ENCODE measurements at regions not wholly inside any gene's neighbourhood (a gene's known extent, or its start where the extent isn't known, plus 50 kb on each side); places are given as distances from the start of the nearest gene placed in this dataset.

DNA sequence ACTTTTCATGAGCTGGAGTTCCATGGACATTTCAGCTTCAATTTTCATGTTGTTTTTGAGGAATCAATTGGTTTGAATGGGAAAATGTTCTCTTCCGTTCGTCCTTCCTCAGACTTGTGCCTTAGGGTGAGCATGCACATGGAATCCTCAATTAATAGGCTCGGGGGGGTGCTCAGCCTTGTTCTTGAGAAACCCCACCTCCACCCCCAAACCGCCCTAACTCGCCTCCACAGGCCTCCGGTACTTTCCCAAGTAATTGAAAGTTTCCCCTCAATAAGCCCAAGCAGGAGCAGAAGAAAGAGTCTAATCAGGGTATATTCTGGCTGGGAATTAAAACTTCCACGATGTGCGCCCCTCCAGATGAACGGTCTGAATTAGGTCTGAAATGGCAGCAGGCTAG lies 945.2 kb downstream of the GRID1 start:
- H3K9me3 ChIP-seq (ENCODE audit: low read depth, low read length, poor library complexity, severe bottlenecking) = no peaks in the 10 kb centered on the region
- no peaks in the 10 kb centered on the region for H3K36me3 ChIP-seq (ENCODE audit: insufficient read depth, low read length, poor library complexity, severe bottlenecking)
- DNase-seq (ENCODE audit: low spot score) = no peak
- no peaks in the 10 kb centered on the region for H3K27me3 ChIP-seq (replicated peaks; ENCODE audit: insufficient read depth, low read depth, low read length, poor library complexity)
- CTCF ChIA-PET = no interaction called here
- H3K4me1 ChIP-seq (ENCODE audit: insufficient read depth, low read length, poor library complexity, severe bottlenecking) = no peaks in the 10 kb centered on the region
- POLR2A ChIA-PET (ENCODE audit: low non-redundant PET) = no interaction called here
- intact Hi-C loops (cut with micrococcal nuclease; ENCODE audit: unreplicated experiment) = no loop called here
- no TSS peak for BruUV-seq (replicated peaks)
- H3K27ac ChIP-seq (ENCODE audit: low read depth, low read length, poor library complexity, severe bottlenecking) = no peak overlapping the region
- H3K4me3 ChIP-seq (ENCODE audit: low read depth, low read length, poor library complexity, severe bottlenecking) = no peak overlapping the region
- TF ChIP-seq, protein P1, sequence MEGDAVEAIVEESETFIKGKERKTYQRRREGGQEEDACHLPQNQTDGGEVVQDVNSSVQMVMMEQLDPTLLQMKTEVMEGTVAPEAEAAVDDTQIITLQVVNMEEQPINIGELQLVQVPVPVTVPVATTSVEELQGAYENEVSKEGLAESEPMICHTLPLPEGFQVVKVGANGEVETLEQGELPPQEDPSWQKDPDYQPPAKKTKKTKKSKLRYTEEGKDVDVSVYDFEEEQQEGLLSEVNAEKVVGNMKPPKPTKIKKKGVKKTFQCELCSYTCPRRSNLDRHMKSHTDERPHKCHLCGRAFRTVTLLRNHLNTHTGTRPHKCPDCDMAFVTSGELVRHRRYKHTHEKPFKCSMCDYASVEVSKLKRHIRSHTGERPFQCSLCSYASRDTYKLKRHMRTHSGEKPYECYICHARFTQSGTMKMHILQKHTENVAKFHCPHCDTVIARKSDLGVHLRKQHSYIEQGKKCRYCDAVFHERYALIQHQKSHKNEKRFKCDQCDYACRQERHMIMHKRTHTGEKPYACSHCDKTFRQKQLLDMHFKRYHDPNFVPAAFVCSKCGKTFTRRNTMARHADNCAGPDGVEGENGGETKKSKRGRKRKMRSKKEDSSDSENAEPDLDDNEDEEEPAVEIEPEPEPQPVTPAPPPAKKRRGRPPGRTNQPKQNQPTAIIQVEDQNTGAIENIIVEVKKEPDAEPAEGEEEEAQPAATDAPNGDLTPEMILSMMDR (conservative IDR thresholded peaks at IDR 0.05; ENCODE audit: low read depth, low read length) = no peak
- no peak for TF ChIP-seq EZH2 (IDR thresholded peaks at IDR 0.05; ENCODE audit: borderline replicate concordance, low read depth, low read length, poor library complexity, severe bottlenecking)

DNA sequence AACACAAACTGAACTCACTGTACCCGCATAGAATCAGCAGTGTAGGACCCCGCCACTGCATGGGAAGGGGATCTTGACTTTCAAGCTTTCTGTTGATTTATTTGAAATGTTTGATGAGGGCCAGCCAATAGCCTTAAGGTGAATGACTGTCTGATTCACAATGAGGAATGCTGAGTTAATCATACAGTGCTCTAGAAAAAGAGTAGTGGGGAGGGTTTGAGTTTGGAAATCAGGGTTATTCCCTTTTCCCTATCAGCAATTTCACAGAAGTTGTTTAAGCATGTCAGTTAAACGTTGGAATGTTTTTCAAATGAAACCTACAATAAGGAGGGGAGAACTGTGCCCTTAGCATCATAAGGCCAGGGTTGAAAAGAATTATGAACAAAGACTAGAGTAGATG lies 937.5 kb downstream of the GRID1 start:
- no peak for TF ChIP-seq EZH2 (IDR thresholded peaks at IDR 0.05; ENCODE audit: borderline replicate concordance, low read depth, low read length, poor library complexity, severe bottlenecking)
- TF ChIP-seq, protein P1 (conservative IDR thresholded peaks at IDR 0.05; ENCODE audit: low read depth, low read length) = no peak
- no peak for DNase-seq (ENCODE audit: low spot score)
- no peaks in the 10 kb centered on the region for H3K9me3 ChIP-seq (ENCODE audit: low read depth, low read length, poor library complexity, severe bottlenecking)
- no peaks in the 10 kb centered on the region for H3K4me1 ChIP-seq (ENCODE audit: insufficient read depth, low read length, poor library complexity, severe bottlenecking)
- H3K27me3 ChIP-seq (replicated peaks; ENCODE audit: insufficient read depth, low read depth, low read length, poor library complexity) = no peaks in the 10 kb centered on the region
- H3K4me3 ChIP-seq (ENCODE audit: low read depth, low read length, poor library complexity, severe bottlenecking) = no peak overlapping the region
- intact Hi-C loops (cut with micrococcal nuclease; ENCODE audit: unreplicated experiment) = no loop called here
- POLR2A ChIA-PET (ENCODE audit: low non-redundant PET) = no interaction called here
- CTCF ChIA-PET = no interaction called here
- no peak overlapping the region for H3K27ac ChIP-seq (ENCODE audit: low read depth, low read length, poor library complexity, severe bottlenecking)
- no TSS peak for BruUV-seq (replicated peaks)
- H3K36me3 ChIP-seq (ENCODE audit: insufficient read depth, low read length, poor library complexity, severe bottlenecking) = no peaks in the 10 kb centered on the region

DNA sequence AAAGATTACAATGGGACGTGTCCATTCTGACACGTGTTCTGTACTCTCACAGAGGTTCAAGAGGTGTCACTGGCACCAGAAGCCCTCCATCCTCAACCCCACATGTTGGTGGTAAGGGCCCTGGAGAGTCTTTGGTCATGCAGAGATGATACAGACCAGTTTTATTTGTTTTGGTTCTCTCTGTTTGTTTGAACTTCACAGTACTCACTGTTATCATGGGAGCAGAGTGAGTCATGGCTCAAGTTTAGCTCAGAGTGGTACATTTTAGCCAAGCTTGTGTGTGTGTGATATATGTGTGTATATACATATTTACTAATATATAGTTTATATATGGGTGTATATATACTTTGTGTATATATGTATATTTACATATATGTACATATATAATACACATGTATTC lies 935.6 kb downstream of the GRID1 start:
- Histone ChIP-seq H3K27me3 (replicated peaks; ENCODE audit: insufficient read depth, low read depth, low read length, poor library complexity) (no peaks in the 10 kb centered on the region), H3K4me3 (ENCODE audit: low read depth, low read length, poor library complexity, severe bottlenecking) (no peak overlapping the region), H3K27ac (ENCODE audit: low read depth, low read length, poor library complexity, severe bottlenecking) (no peak overlapping the region), H3K4me1 (ENCODE audit: insufficient read depth, low read length, poor library complexity, severe bottlenecking) (no peaks in the 10 kb centered on the region), H3K9me3 (ENCODE audit: low read depth, low read length, poor library complexity, severe bottlenecking) (no peaks in the 10 kb centered on the region), H3K36me3 (ENCODE audit: insufficient read depth, low read length, poor library complexity, severe bottlenecking) (no peaks in the 10 kb centered on the region)
- no peak for DNase-seq (ENCODE audit: low spot score)
- ChIA-PET CTCF (no interaction called here), POLR2A (ENCODE audit: low non-redundant PET) (no interaction called here)
- BruUV-seq (replicated peaks) = no TSS peak
- intact Hi-C loops (cut with micrococcal nuclease; ENCODE audit: unreplicated experiment) = no loop called here
- TF ChIP-seq, protein P1 (conservative IDR thresholded peaks at IDR 0.05; ENCODE audit: low read depth, low read length) = no peak
- TF ChIP-seq EZH2 (IDR thresholded peaks at IDR 0.05; ENCODE audit: borderline replicate concordance, low read depth, low read length, poor library complexity, severe bottlenecking) = no peak
